ENCODE measurements at regions not wholly inside any gene's neighbourhood (a gene's known extent, or its start where the extent isn't known, plus 50 kb on each side); places are given as distances from the start of the nearest gene placed in this dataset.

DNA sequence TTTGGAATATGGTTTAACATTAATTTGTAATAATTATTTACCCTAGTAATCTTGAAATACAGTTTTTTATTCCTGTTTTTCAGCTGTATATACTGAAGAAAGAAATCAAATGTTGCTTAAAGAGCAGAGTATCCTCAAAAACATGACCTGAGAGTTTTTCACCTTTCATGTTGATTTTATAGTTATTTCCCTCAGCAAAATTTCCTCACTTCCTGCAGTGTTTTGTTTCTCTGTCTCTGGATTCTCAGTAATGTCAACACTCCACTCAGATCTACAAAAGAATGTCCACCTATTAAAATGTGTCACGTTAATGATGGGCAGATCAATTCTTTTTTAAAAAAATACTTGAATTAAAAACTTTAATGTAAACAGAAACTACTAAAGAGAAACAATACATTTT lies 398.3 kb downstream of the ANXA1 start:
- TF ChIP-seq POLR2AphosphoS5 (IDR thresholded peaks at IDR 0.05; ENCODE audit: low read depth, low read length) (no peak), SIN3A (IDR thresholded peaks at IDR 0.05; ENCODE audit: borderline replicate concordance, insufficient read depth, low read length) (no peak), TAF1 (IDR thresholded peaks at IDR 0.05; ENCODE audit: borderline replicate concordance, insufficient read depth, low read length) (no peak)
- TF ChIP-seq, protein P1, sequence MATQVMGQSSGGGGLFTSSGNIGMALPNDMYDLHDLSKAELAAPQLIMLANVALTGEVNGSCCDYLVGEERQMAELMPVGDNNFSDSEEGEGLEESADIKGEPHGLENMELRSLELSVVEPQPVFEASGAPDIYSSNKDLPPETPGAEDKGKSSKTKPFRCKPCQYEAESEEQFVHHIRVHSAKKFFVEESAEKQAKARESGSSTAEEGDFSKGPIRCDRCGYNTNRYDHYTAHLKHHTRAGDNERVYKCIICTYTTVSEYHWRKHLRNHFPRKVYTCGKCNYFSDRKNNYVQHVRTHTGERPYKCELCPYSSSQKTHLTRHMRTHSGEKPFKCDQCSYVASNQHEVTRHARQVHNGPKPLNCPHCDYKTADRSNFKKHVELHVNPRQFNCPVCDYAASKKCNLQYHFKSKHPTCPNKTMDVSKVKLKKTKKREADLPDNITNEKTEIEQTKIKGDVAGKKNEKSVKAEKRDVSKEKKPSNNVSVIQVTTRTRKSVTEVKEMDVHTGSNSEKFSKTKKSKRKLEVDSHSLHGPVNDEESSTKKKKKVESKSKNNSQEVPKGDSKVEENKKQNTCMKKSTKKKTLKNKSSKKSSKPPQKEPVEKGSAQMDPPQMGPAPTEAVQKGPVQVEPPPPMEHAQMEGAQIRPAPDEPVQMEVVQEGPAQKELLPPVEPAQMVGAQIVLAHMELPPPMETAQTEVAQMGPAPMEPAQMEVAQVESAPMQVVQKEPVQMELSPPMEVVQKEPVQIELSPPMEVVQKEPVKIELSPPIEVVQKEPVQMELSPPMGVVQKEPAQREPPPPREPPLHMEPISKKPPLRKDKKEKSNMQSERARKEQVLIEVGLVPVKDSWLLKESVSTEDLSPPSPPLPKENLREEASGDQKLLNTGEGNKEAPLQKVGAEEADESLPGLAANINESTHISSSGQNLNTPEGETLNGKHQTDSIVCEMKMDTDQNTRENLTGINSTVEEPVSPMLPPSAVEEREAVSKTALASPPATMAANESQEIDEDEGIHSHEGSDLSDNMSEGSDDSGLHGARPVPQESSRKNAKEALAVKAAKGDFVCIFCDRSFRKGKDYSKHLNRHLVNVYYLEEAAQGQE (IDR thresholded peaks at IDR 0.05; ENCODE audit: insufficient read depth in 1 of 2, low read depth in 2 of 2, low read length in 2 of 2), result no peak

Data from PFSK-1 (cell line).